ENCODE measurements at regions not wholly inside any gene's neighbourhood (a gene's known extent, or its start where the extent isn't known, plus 50 kb on each side); places are given as distances from the start of the nearest gene placed in this dataset.

GRCh38 chr4:159024266-159024665, 78.6 kb upstream of the RAPGEF2 start:
- no peaks in the 10 kb centered on the region for H4K20me1 ChIP-seq (ENCODE audit: insufficient read depth, poor library complexity, severe bottlenecking)
- H3K27me3 ChIP-seq = no peaks in the 10 kb centered on the region
- 26% methylated on average over 5 of the region's 5 CpGs for WGBS (ENCODE audit: low lambda C conversion rate, missing lambda C conversion rate)
- no peaks in the 10 kb centered on the region for H3K4me1 ChIP-seq (ENCODE audit: insufficient read depth)
- no peaks in the 10 kb centered on the region for H3K79me2 ChIP-seq
- TF ChIP-seq CTCF (IDR thresholded peaks at IDR 0.05; ENCODE audit: poor library complexity) = no peak
- TF ChIP-seq EZH2 (IDR thresholded peaks at IDR 0.05; ENCODE audit: borderline replicate concordance) = no peak
- TF ChIP-seq EZH2phosphoT487 (IDR thresholded peaks at IDR 0.05; ENCODE audit: low read depth, severe bottlenecking, unreplicated experiment) = no peak
- H2AFZ ChIP-seq = no peak overlapping the region
- H3K4me2 ChIP-seq = peak overlapping the region; percentile 2
- no peaks in the 10 kb centered on the region for H3K36me3 ChIP-seq (replicated peaks; ENCODE audit: insufficient read depth, low read depth)
- H3K9me3 ChIP-seq (ENCODE audit: low read depth) = no peaks in the 10 kb centered on the region
- H3K9me2 ChIP-seq (replicated peaks; ENCODE audit: insufficient read depth) = no peaks in the 10 kb centered on the region
- no peak overlapping the region for H3K27ac ChIP-seq
- no peak overlapping the region for H3K4me3 ChIP-seq
- no peak for DNase-seq (ENCODE audit: low spot score)

GRCh38 chr4:159024828-159025227, 78.1 kb upstream of the RAPGEF2 start:
- H3K9me2 ChIP-seq (replicated peaks; ENCODE audit: insufficient read depth) = no peaks in the 10 kb centered on the region
- H3K36me3 ChIP-seq (replicated peaks; ENCODE audit: insufficient read depth, low read depth) = no peaks in the 10 kb centered on the region
- no peaks in the 10 kb centered on the region for H3K79me2 ChIP-seq
- 92% methylated on average over 3 of the region's 3 CpGs for WGBS (ENCODE audit: low lambda C conversion rate, missing lambda C conversion rate)
- H3K27me3 ChIP-seq = no peaks in the 10 kb centered on the region
- DNase-seq (ENCODE audit: low spot score) = no peak
- no peaks in the 10 kb centered on the region for H4K20me1 ChIP-seq (ENCODE audit: insufficient read depth, poor library complexity, severe bottlenecking)
- H3K4me1 ChIP-seq (ENCODE audit: insufficient read depth) = no peaks in the 10 kb centered on the region
- no peak overlapping the region for H3K27ac ChIP-seq
- no peak overlapping the region for H3K4me3 ChIP-seq
- H3K9me3 ChIP-seq (ENCODE audit: low read depth) = no peaks in the 10 kb centered on the region
- no peak overlapping the region for H2AFZ ChIP-seq
- no peak overlapping the region for H3K4me2 ChIP-seq
- TF ChIP-seq CTCF (IDR thresholded peaks at IDR 0.05; ENCODE audit: poor library complexity) (no peak), EZH2 (IDR thresholded peaks at IDR 0.05; ENCODE audit: borderline replicate concordance) (no peak), EZH2phosphoT487 (IDR thresholded peaks at IDR 0.05; ENCODE audit: low read depth, severe bottlenecking, unreplicated experiment) (no peak)

- Histone ChIP-seq H2AFZ (no peak overlapping the region), H3K9me3 (ENCODE audit: low read depth) (no peaks in the 10 kb centered on the region), H3K27ac (no peak overlapping the region), H3K79me2 (no peaks in the 10 kb centered on the region), H3K36me3 (replicated peaks; ENCODE audit: insufficient read depth, low read depth) (no peaks in the 10 kb centered on the region), H3K27me3 (no peaks in the 10 kb centered on the region), H3K9me2 (replicated peaks; ENCODE audit: insufficient read depth) (no peaks in the 10 kb centered on the region), H3K4me3 (no peak overlapping the region), H3K4me2 (no peak overlapping the region), H3K4me1 (ENCODE audit: insufficient read depth) (no peaks in the 10 kb centered on the region), H4K20me1 (ENCODE audit: insufficient read depth, poor library complexity, severe bottlenecking) (no peaks in the 10 kb centered on the region)
- no peak for DNase-seq (ENCODE audit: low spot score)
- TF ChIP-seq EZH2 (IDR thresholded peaks at IDR 0.05; ENCODE audit: borderline replicate concordance) (no peak), EZH2phosphoT487 (IDR thresholded peaks at IDR 0.05; ENCODE audit: low read depth, severe bottlenecking, unreplicated experiment) (no peak), CTCF (IDR thresholded peaks at IDR 0.05; ENCODE audit: poor library complexity) (no peak)
Measured at GRCh38 chr4:159026329-159026728, 76.5 kb upstream of the RAPGEF2 start.

- Histone ChIP-seq H3K4me2 (no peak overlapping the region), H2AFZ (no peak overlapping the region), H3K9me2 (replicated peaks; ENCODE audit: insufficient read depth) (no peaks in the 10 kb centered on the region), H3K9me3 (ENCODE audit: low read depth) (no peaks in the 10 kb centered on the region), H4K20me1 (ENCODE audit: insufficient read depth, poor library complexity, severe bottlenecking) (no peaks in the 10 kb centered on the region), H3K4me3 (no peak overlapping the region), H3K4me1 (ENCODE audit: insufficient read depth) (no peaks in the 10 kb centered on the region), H3K27ac (no peak overlapping the region), H3K27me3 (no peaks in the 10 kb centered on the region), H3K36me3 (replicated peaks; ENCODE audit: insufficient read depth, low read depth) (no peaks in the 10 kb centered on the region), H3K79me2 (no peaks in the 10 kb centered on the region)
- WGBS (ENCODE audit: low lambda C conversion rate, missing lambda C conversion rate) = 98% methylated on average over 2 of the region's 2 CpGs
- DNase-seq (ENCODE audit: low spot score) = no peak
- TF ChIP-seq EZH2 (IDR thresholded peaks at IDR 0.05; ENCODE audit: borderline replicate concordance) = no peak
- TF ChIP-seq CTCF (IDR thresholded peaks at IDR 0.05; ENCODE audit: poor library complexity) = no peak
- no peak for TF ChIP-seq EZH2phosphoT487 (IDR thresholded peaks at IDR 0.05; ENCODE audit: low read depth, severe bottlenecking, unreplicated experiment)
Measured at GRCh38 chr4:159027535-159027934, 75.3 kb upstream of the RAPGEF2 start.
